Esophagus mucosa (tissue), 1 donor: ENCODE measurements at regions not wholly inside any gene's neighbourhood (a gene's known extent, or its start where the extent isn't known, plus 50 kb on each side); places are given as distances from the start of the nearest gene placed in this dataset.

Experiments
- ATAC-seq: fragments of 200-7000 bp; cut with Tn5 transposase; one replicate; pipeline ENCODE4 v1.9.1; 2020
- donor health status: DM: yes; HTN: yes; CAD: no.

GRCh38 chr6:137763436-137763835, 103.6 kb upstream of the TNFAIP3 start:
- ATAC-seq = no peak

GRCh38 chr6:137763886-137764285, 103.2 kb upstream of the TNFAIP3 start:
- ATAC-seq = peak; percentile 32

- peak; percentile 79 for ATAC-seq
Observed at GRCh38 chr6:137764464-137764863, 102.6 kb upstream of the TNFAIP3 start.

GRCh38 chr6:137765059-137765458, 102.0 kb upstream of the TNFAIP3 start:
- peak; percentile 38 for ATAC-seq

GRCh38 chr6:137766596-137767370, 100.3 kb upstream of the TNFAIP3 start:
- no peak for ATAC-seq

GRCh38 chr6:137767465-137767864, 99.6 kb upstream of the TNFAIP3 start:
- no peak for ATAC-seq

GRCh38 chr6:137767911-137768690, 99.0 kb upstream of the TNFAIP3 start:
- ATAC-seq = no peak

- ATAC-seq = no peak
Observed at GRCh38 chr6:137768935-137769334, 98.1 kb upstream of the TNFAIP3 start.

GRCh38 chr6:137769797-137770362, 97.2 kb upstream of the TNFAIP3 start:
- ATAC-seq = no peak

- ATAC-seq = no peak
Observed at GRCh38 chr6:137772541-137773250, 94.4 kb upstream of the TNFAIP3 start.

- ATAC-seq = no peak
Observed at GRCh38 chr6:137775227-137775626, 91.8 kb upstream of the TNFAIP3 start.

- ATAC-seq = no peak
Observed at GRCh38 chr6:137775720-137776119, 91.3 kb upstream of the TNFAIP3 start.

- no peak for ATAC-seq
Observed at GRCh38 chr6:137776256-137776655, 90.8 kb upstream of the TNFAIP3 start.

- peak; percentile 46 for ATAC-seq
Observed at GRCh38 chr6:137776786-137777686, 90.0 kb upstream of the TNFAIP3 start.

GRCh38 chr6:137777687-137778075, 89.4 kb upstream of the TNFAIP3 start:
- ATAC-seq = no peak

GRCh38 chr6:137779982-137780381, 87.1 kb upstream of the TNFAIP3 start:
- ATAC-seq = no peak

- no peak for ATAC-seq
Observed at GRCh38 chr6:137780447-137781034, 86.5 kb upstream of the TNFAIP3 start.

GRCh38 chr6:137781639-137782038, 85.4 kb upstream of the TNFAIP3 start:
- no peak for ATAC-seq

GRCh38 chr6:137782166-137783039, 84.7 kb upstream of the TNFAIP3 start:
- no peak for ATAC-seq

- ATAC-seq = no peak
Observed at GRCh38 chr6:137783710-137784109, 83.3 kb upstream of the TNFAIP3 start.
